Mesenchymal stem cell (in vitro differentiated cells and primary cell): ENCODE measurements at regions not wholly inside any gene's neighbourhood (a gene's known extent, or its start where the extent isn't known, plus 50 kb on each side); places are given as distances from the start of the nearest gene placed in this dataset.

Source experiments
- DNase-seq: peaks from one replicate; pipeline ENCODE4 v3.0.0-alpha.2; 2013
- H2AFZ ChIP-seq: one replicate; pipeline ENCODE4 v1.6.1; 2013; ENCODE audit warnings: low read depth, mild to moderate bottlenecking, control low read depth, inconsistent platforms, low read length, moderate library complexity
- H2AK5ac ChIP-seq: 2 replicates; pipeline ENCODE4 v1.6.1; 2013; ENCODE audit warnings: low read length, moderate library complexity, mild to moderate bottlenecking, inconsistent platforms; ENCODE audit not compliant: severe bottlenecking
- H2BK120ac ChIP-seq: one replicate; pipeline ENCODE4 v1.6.1; 2013; ENCODE audit warnings: low read depth, mild to moderate bottlenecking, inconsistent platforms, low read length, moderate library complexity
- H2BK12ac ChIP-seq, 2 experiments: one replicate each; pipeline ENCODE4 v1.6.1; 2013; ENCODE audit warnings: inconsistent platforms in 2 of 2, low read length in 2 of 2, mild to moderate bottlenecking in 2 of 2, moderate library complexity in 2 of 2, control low read depth in 1 of 2
- H2BK15ac ChIP-seq: one replicate; pipeline ENCODE4 v1.6.1; 2013; ENCODE audit warnings: mild to moderate bottlenecking, low read depth, inconsistent platforms; ENCODE audit not compliant: poor library complexity, severe bottlenecking
- H2BK5ac ChIP-seq: 2 replicates; pipeline ENCODE4 v1.6.1; 2013; ENCODE audit warnings: low read depth, mild to moderate bottlenecking, low read length, control low read depth, inconsistent platforms; ENCODE audit not compliant: poor library complexity, severe bottlenecking
- H3K14ac ChIP-seq, 2 experiments: one replicate each; pipeline ENCODE4 v1.6.1; 2013; ENCODE audit warnings: inconsistent platforms in 2 of 2, low read length in 2 of 2, control low read depth in 1 of 2, mild to moderate bottlenecking in 1 of 2, moderate library complexity in 1 of 2
- H3K18ac ChIP-seq, 2 experiments: one replicate each; pipeline ENCODE4 v1.6.1; 2013; ENCODE audit warnings: inconsistent platforms in 2 of 2, low read length in 2 of 2, control low read depth in 1 of 2, low read depth in 1 of 2, mild to moderate bottlenecking in 1 of 2
- H3K23ac ChIP-seq, 2 experiments: one replicate each; pipeline ENCODE4 v1.6.1; 2013; ENCODE audit warnings: inconsistent platforms in 2 of 2, low read length in 2 of 2, mild to moderate bottlenecking in 2 of 2, moderate library complexity in 2 of 2, control low read depth in 1 of 2
- H3K27ac ChIP-seq: 2 replicates; pipeline ENCODE4 v1.5.1; 2013; ENCODE audit warnings: mild to moderate bottlenecking, moderate library complexity, low read length, control low read depth, inconsistent platforms; ENCODE audit not compliant: poor library complexity, severe bottlenecking
- H3K27me3 ChIP-seq, 2 experiments: 2 replicates each; pipeline versions ENCODE4 v1.6.1 to v1.7.0; 2013; ENCODE audit warnings: low read length in 2 of 2, mild to moderate bottlenecking in 2 of 2, moderate library complexity in 2 of 2, control low read depth in 1 of 2, inconsistent platforms in 1 of 2; ENCODE audit not compliant: control insufficient read depth in 1 of 2, insufficient read depth in 1 of 2
- H3K36me3 ChIP-seq, 2 experiments: 2 replicates each; pipeline versions ENCODE4 v1.6.1 to v1.7.0; 2013; ENCODE audit warnings: low read length in 2 of 2, control low read depth in 1 of 2, inconsistent platforms in 1 of 2, low read depth in 1 of 2, mild to moderate bottlenecking in 1 of 2; ENCODE audit not compliant: insufficient read depth in 2 of 2, control insufficient read depth in 1 of 2
- H3K4ac ChIP-seq, 2 experiments: one replicate each; pipeline ENCODE4 v1.6.1; 2013; ENCODE audit warnings: inconsistent platforms in 2 of 2, low read length in 2 of 2, mild to moderate bottlenecking in 2 of 2, moderate library complexity in 2 of 2, control low read depth in 1 of 2, low read depth in 1 of 2
- H3K4me1 ChIP-seq: 2 replicates; pipeline ENCODE4 v1.6.1; 2013; ENCODE audit warnings: low read depth, low read length, control low read depth; ENCODE audit not compliant: control insufficient read depth, insufficient read depth
- H3K4me2 ChIP-seq: 2 replicates; pipeline ENCODE4 v1.6.1; 2013; ENCODE audit warnings: low read length, mild to moderate bottlenecking, inconsistent platforms; ENCODE audit not compliant: poor library complexity, severe bottlenecking
- H3K4me3 ChIP-seq, 2 experiments: 2 replicates each; pipeline versions ENCODE4 v1.5.1 to v1.7.0; 2013; ENCODE audit warnings: low read length in 2 of 2, mild to moderate bottlenecking in 2 of 2, control low read depth in 1 of 2, low read depth in 1 of 2; ENCODE audit not compliant: insufficient read depth in 1 of 2
- H3K79me1 ChIP-seq: replicated peaks from 2 replicates; pipeline ENCODE4 v1.6.1; 2013; ENCODE audit warnings: mild to moderate bottlenecking, control low read depth, low read length, inconsistent platforms; ENCODE audit not compliant: poor library complexity, severe bottlenecking
- H3K9ac ChIP-seq: 2 replicates; pipeline ENCODE4 v1.7.0; 2013; ENCODE audit warnings: mild to moderate bottlenecking, low read length, moderate library complexity
- H3K9me3 ChIP-seq: 2 replicates; pipeline ENCODE4 v1.7.0; 2013; ENCODE audit warnings: mild to moderate bottlenecking, low read length; ENCODE audit not compliant: control insufficient read depth
- H4K8ac ChIP-seq: one replicate; pipeline ENCODE4 v1.6.1; 2013; ENCODE audit warnings: inconsistent platforms, mild to moderate bottlenecking, low read length, moderate library complexity
- H4K91ac ChIP-seq: one replicate; pipeline ENCODE4 v1.6.1; 2013; ENCODE audit warnings: mild to moderate bottlenecking, low read length, inconsistent platforms
- WGBS: methylation state at CpG from one replicate; pipeline ENCODE4 v1.1.7; 2013; ENCODE audit warnings: mixed read lengths; 5-methylcytosine and 5-hydroxymethylcytosine counted together

DNA sequence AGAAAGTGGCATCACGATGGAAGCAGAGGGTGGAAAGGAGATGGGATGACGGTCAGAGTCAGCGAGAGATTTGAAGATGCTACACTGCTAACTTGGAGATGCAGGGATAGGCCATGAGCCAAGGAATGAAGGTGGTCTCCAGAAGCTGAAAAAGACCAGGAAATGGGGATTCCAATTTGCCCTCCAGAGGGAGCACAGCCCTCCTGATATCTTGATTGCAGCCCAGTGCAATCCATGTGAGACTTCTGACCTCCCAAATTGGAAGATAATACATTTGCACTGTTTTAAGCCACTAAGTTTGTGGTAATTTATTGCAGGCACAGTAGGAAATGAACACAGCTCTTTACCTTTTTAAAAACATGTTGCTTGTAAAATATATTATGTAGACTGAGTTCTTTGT, 549.5 kb downstream of the VRK1 start:
- H2BK15ac ChIP-seq = no peak overlapping the region
- H3K4me2 ChIP-seq = no peak overlapping the region
- WGBS = 76% methylated on average over 3 of the region's 3 CpGs
- no peak overlapping the region for H4K91ac ChIP-seq
- DNase-seq = no peak
- no peak overlapping the region for H3K9ac ChIP-seq
- H3K23ac ChIP-seq = no peak overlapping the region
- no peak overlapping the region for H2BK120ac ChIP-seq
- H3K18ac ChIP-seq = no peak overlapping the region
- no peaks in the 10 kb centered on the region for H3K27me3 ChIP-seq
- H2AFZ ChIP-seq = no peak overlapping the region
- H2BK12ac ChIP-seq = no peak overlapping the region
- H3K4ac ChIP-seq = no peak overlapping the region
- no peak overlapping the region for H4K8ac ChIP-seq
- H3K9me3 ChIP-seq = peaks cover 9% of the 10 kb centered on the region
- H3K14ac ChIP-seq = no peak overlapping the region
- H3K79me1 ChIP-seq = no peaks in the 10 kb centered on the region
- H3K4me3 ChIP-seq = no peak overlapping the region
- H3K27ac ChIP-seq = no peak overlapping the region
- no peak overlapping the region for H2AK5ac ChIP-seq
- no peak overlapping the region for H2BK5ac ChIP-seq
- H3K4me1 ChIP-seq = no peaks in the 10 kb centered on the region
- no peaks in the 10 kb centered on the region for H3K36me3 ChIP-seq

DNA sequence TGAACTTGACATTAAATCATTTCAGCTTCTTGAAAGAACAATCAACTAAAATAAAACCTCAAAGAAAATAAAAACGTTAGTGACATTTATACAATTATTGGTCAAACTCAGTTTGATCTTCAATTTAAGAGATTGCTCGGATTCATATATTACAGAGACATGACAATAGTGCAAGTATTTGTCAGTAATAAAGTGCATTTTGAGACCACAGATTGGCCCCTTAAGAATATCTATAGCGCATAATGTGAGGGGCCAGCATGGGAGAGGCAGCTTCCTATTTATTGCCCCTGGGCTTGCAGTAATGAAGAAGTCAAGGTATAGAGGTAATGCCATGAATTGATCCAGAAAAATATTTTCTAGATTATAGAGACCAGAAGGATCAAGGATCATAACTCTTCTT, 552.3 kb downstream of the VRK1 start:
- no peak overlapping the region for H3K14ac ChIP-seq
- 100% methylated on average over 1 of the region's 3 CpGs for WGBS
- no peaks in the 10 kb centered on the region for H3K27me3 ChIP-seq
- no peak overlapping the region for H3K4me2 ChIP-seq
- no peak overlapping the region for H4K91ac ChIP-seq
- no peak overlapping the region for H3K4me3 ChIP-seq
- no peak overlapping the region for H3K9ac ChIP-seq
- no peak for DNase-seq
- peaks cover 9% of the 10 kb centered on the region for H3K9me3 ChIP-seq
- H3K36me3 ChIP-seq = no peaks in the 10 kb centered on the region
- H3K4ac ChIP-seq = no peak overlapping the region
- H4K8ac ChIP-seq = no peak overlapping the region
- H2BK5ac ChIP-seq = no peak overlapping the region
- no peak overlapping the region for H3K27ac ChIP-seq
- no peak overlapping the region for H2BK12ac ChIP-seq
- no peak overlapping the region for H2AFZ ChIP-seq
- no peak overlapping the region for H2BK120ac ChIP-seq
- H2BK15ac ChIP-seq = no peak overlapping the region
- no peak overlapping the region for H3K23ac ChIP-seq
- no peak overlapping the region for H3K18ac ChIP-seq
- no peak overlapping the region for H2AK5ac ChIP-seq
- no peaks in the 10 kb centered on the region for H3K4me1 ChIP-seq
- H3K79me1 ChIP-seq = no peaks in the 10 kb centered on the region

DNA sequence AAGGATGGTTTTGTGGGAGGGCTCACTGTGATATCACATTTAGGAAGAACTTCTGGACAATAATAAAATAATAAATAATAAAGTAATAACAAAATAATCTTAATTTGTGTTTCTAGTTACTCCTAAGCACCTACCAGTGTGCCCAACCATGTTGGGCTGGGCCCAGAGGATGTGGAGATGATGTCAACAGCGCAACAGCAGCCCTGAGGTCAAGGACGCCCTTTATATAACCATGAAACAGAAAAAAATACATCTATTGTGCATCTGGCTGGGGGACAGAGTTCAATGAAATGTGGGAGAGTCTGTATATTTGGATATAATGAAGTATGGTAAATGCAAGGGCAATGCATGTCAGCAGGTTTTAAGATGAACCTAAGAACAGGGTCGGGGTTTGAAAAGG, 552.8 kb downstream of the VRK1 start:
- no peak overlapping the region for H2BK5ac ChIP-seq
- no peak overlapping the region for H3K27ac ChIP-seq
- no peak overlapping the region for H4K91ac ChIP-seq
- no peak overlapping the region for H3K14ac ChIP-seq
- no peak overlapping the region for H2AFZ ChIP-seq
- no peak overlapping the region for H2BK12ac ChIP-seq
- no peak overlapping the region for H2BK120ac ChIP-seq
- H3K23ac ChIP-seq = no peak overlapping the region
- no peak overlapping the region for H3K4ac ChIP-seq
- H3K4me3 ChIP-seq = no peak overlapping the region
- no peaks in the 10 kb centered on the region for H3K36me3 ChIP-seq
- no peak overlapping the region for H4K8ac ChIP-seq
- no peak overlapping the region for H2AK5ac ChIP-seq
- DNase-seq = no peak
- no peak overlapping the region for H3K4me2 ChIP-seq
- no peak overlapping the region for H2BK15ac ChIP-seq
- no peak overlapping the region for H3K18ac ChIP-seq
- no peaks in the 10 kb centered on the region for H3K27me3 ChIP-seq
- WGBS = 44% methylated on average over 1 of the region's 3 CpGs
- no peaks in the 10 kb centered on the region for H3K4me1 ChIP-seq
- H3K79me1 ChIP-seq = no peaks in the 10 kb centered on the region
- peaks cover 9% of the 10 kb centered on the region for H3K9me3 ChIP-seq
- H3K9ac ChIP-seq = no peak overlapping the region

DNA sequence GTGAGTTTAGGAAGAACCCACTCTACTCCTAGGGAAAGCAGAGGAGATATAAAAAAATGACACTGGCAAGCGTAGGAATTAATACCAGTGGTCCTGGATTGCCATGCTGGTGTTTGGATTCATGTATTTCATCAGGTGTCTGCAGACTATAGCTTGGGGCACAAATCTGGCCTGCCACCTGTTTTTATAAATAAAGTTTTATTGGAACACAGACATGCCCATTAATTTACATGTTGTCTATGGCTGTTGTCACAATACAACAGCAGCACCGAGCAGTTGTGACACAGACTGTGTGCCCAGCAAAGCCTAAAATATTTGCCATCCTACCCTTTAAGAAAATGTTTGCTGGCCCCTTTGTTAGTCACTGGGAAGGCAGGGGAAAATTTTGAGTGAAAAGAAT, 553.2 kb downstream of the VRK1 start:
- Histone ChIP-seq H3K23ac (no peak overlapping the region), H3K4me3 (no peak overlapping the region), H3K36me3 (no peaks in the 10 kb centered on the region), H3K18ac (no peak overlapping the region), H2BK120ac (no peak overlapping the region), H3K4me1 (no peaks in the 10 kb centered on the region), H3K14ac (no peak overlapping the region), H3K4me2 (no peak overlapping the region), H3K27me3 (no peaks in the 10 kb centered on the region), H4K8ac (no peak overlapping the region), H2BK15ac (no peak overlapping the region), H2BK5ac (no peak overlapping the region), H3K27ac (no peak overlapping the region), H3K79me1 (no peaks in the 10 kb centered on the region), H2AFZ (no peak overlapping the region), H2AK5ac (no peak overlapping the region), H3K9ac (no peak overlapping the region), H4K91ac (no peak overlapping the region), H3K9me3 (peaks cover 7% of the 10 kb centered on the region), H3K4ac (no peak overlapping the region), H2BK12ac (no peak overlapping the region)
- DNase-seq = no peak
- 82% methylated on average over 1 of the region's 2 CpGs for WGBS
